Gastroesophageal sphincter (tissue), 3 donors: ENCODE measurements at regions not wholly inside any gene's neighbourhood (a gene's known extent, or its start where the extent isn't known, plus 50 kb on each side); places are given as distances from the start of the nearest gene placed in this dataset.

ENCODE experiments used
- CTCF ChIP-seq, 4 experiments: fragments of 200-600 bp in 2 of 4; fragments of 450-650 bp in 2 of 4; sonication (generic) in 1 of 4; IDR thresholded peaks; one replicate each; pipeline ENCODE4 v1.5.1; 2017 to 2019; ENCODE audit warnings: antibody characterized with exemption in 4 of 4, mild to moderate bottlenecking in 2 of 4, moderate library complexity in 2 of 4
- EP300 ChIP-seq: sonication (generic); formaldehyde crosslinking; IDR thresholded peaks from one replicate; pipeline ENCODE4 v1.6.1; 2017; ENCODE audit warnings: antibody characterized with exemption, mild to moderate bottlenecking
- POLR2A ChIP-seq, 2 donors: fragments of 450-650 bp; IDR thresholded peaks; one replicate each; pipeline ENCODE4 v1.6.1; 2017; ENCODE audit warnings: antibody characterized with exemption in 2 of 2, mild to moderate bottlenecking in 2 of 2, moderate library complexity in 1 of 2
- POLR2AphosphoS5 ChIP-seq: sonication (generic); formaldehyde crosslinking; IDR thresholded peaks from one replicate; pipeline ENCODE4 v1.6.1; 2017; ENCODE audit warnings: antibody characterized with exemption

- TF ChIP-seq CTCF (IDR thresholded peaks at IDR 0.05) (no peak), POLR2AphosphoS5 (no peak), POLR2A (IDR thresholded peaks at IDR 0.05) (no peak), EP300 (no peak)
These were observed 111.8 kb upstream of the PABPC3 start for GRCh38 chr13:24984134-24984533.
